IMR-90 (cell line): ENCODE measurements at regions not wholly inside any gene's neighbourhood (a gene's known extent, or its start where the extent isn't known, plus 50 kb on each side); places are given as distances from the start of the nearest gene placed in this dataset.

Experiments
- ATAC-seq: fragments of 200-7000 bp; cut with Tn5 transposase; 2 replicates; pipeline ENCODE4 v1.9.1; 2020; ENCODE audit warnings: low read depth, mild to moderate bottlenecking, moderate library complexity
- BruUV-seq: library from RNA; stranded (reverse); fragments of 400-500 nt; replicated peaks from 2 replicates; lab custom pipeline; 2021; lab: Mats Ljungman, UMichigan
- CTCF ChIA-PET: fragments of 300-600 bp; formaldehyde crosslinking; extraction: SDS; loops from one replicate; lab custom pipeline; 2021; ENCODE audit warnings: antibody characterized with exemption; lab: Yijun Ruan, JAX
- POLR2A ChIA-PET: fragments of 300-600 bp; sonication (Branson Sonifier 250); formaldehyde crosslinking; loops from one replicate; lab custom pipeline; 2022; ENCODE audit warnings: antibody characterized with exemption; ENCODE audit not compliant: unreplicated experiment; lab: Charles Lee
- DNase-seq: peaks from one replicate; pipeline ENCODE4 v3.0.0; 2013
- H2AFZ ChIP-seq: replicated peaks from 2 replicates; pipeline ENCODE3; 2013; ENCODE audit warnings: low read length, mild to moderate bottlenecking; ENCODE audit not compliant: poor library complexity
- H2AK5ac ChIP-seq: 2 replicates; pipeline ENCODE4 v1.6.1; 2013; ENCODE audit warnings: low read depth, low read length, inconsistent platforms
- H2AK9ac ChIP-seq: replicated peaks from 2 replicates; pipeline ENCODE3; 2013; ENCODE audit warnings: mild to moderate bottlenecking, low read depth, low read length, moderate library complexity; ENCODE audit not compliant: poor library complexity
- H2BK120ac ChIP-seq: 2 replicates; pipeline ENCODE4 v1.6.1; 2013; ENCODE audit warnings: low read depth, low read length, inconsistent platforms
- H2BK15ac ChIP-seq: 3 replicates; pipeline ENCODE4 v1.6.1; 2013; ENCODE audit warnings: low read depth, low read length, inconsistent platforms
- H2BK20ac ChIP-seq: 2 replicates; pipeline ENCODE4 v1.6.1; 2013; ENCODE audit warnings: low read depth, mild to moderate bottlenecking, inconsistent platforms, low read length, moderate library complexity
- H2BK5ac ChIP-seq: 2 replicates; pipeline ENCODE4 v1.6.1; 2013; ENCODE audit warnings: mild to moderate bottlenecking, low read depth, low read length, inconsistent platforms; ENCODE audit not compliant: poor library complexity, severe bottlenecking
- H3K14ac ChIP-seq: replicated peaks from 2 replicates; pipeline ENCODE4 v1.6.1; 2013; ENCODE audit warnings: low read depth, low read length, inconsistent platforms
- H3K18ac ChIP-seq: 2 replicates; pipeline ENCODE4 v1.6.1; 2013; ENCODE audit warnings: low read depth, low read length, control low read depth
- H3K23ac ChIP-seq: 2 replicates; pipeline ENCODE4 v1.6.1; 2013; ENCODE audit warnings: low read depth, low read length, inconsistent platforms
- H3K27ac ChIP-seq: 2 replicates; pipeline ENCODE4 v1.5.1; 2013; ENCODE audit warnings: mild to moderate bottlenecking, control low read depth, low read length; ENCODE audit not compliant: insufficient read depth
- H3K27me3 ChIP-seq: 2 replicates; pipeline ENCODE4 v1.6.1; 2013; ENCODE audit warnings: low read length; ENCODE audit not compliant: control insufficient read depth, insufficient read depth
- H3K36me3 ChIP-seq: 2 replicates; pipeline ENCODE4 v1.6.1; 2013; ENCODE audit warnings: low read length, mixed read lengths; ENCODE audit not compliant: control insufficient read depth, insufficient read depth
- H3K4ac ChIP-seq: 2 replicates; pipeline ENCODE4 v1.6.1; 2013; ENCODE audit warnings: low read depth, low read length, inconsistent platforms
- H3K4me1 ChIP-seq: 2 replicates; pipeline ENCODE4 v1.6.1; 2013; ENCODE audit warnings: low read length, mixed read lengths; ENCODE audit not compliant: control insufficient read depth, insufficient read depth
- H3K4me2 ChIP-seq: 2 replicates; pipeline ENCODE4 v1.6.1; 2013; ENCODE audit warnings: low read depth, mild to moderate bottlenecking, control low read depth, low read length, moderate library complexity
- H3K4me3 ChIP-seq: 2 replicates; pipeline ENCODE4 v1.5.1; 2013; ENCODE audit warnings: low read depth, mild to moderate bottlenecking, control low read depth, low read length, moderate library complexity; ENCODE audit not compliant: insufficient read depth
- H3K56ac ChIP-seq: 2 replicates; pipeline ENCODE4 v1.6.1; 2013; ENCODE audit warnings: low read length, inconsistent platforms; ENCODE audit not compliant: insufficient read depth; ENCODE audit errors: extremely low read depth
- H3K79me1 ChIP-seq, 2 experiments: 2 replicates each; pipeline ENCODE4 v1.6.1; 2013; ENCODE audit warnings: low read length in 2 of 2, inconsistent platforms in 1 of 2, low read depth in 1 of 2
- H3K9ac ChIP-seq: 2 replicates; pipeline ENCODE4 v1.6.1; 2013; ENCODE audit warnings: low read depth, low read length, control low read depth
- H3K9me1 ChIP-seq: 2 replicates; pipeline ENCODE4 v1.6.1; 2013; ENCODE audit warnings: low read length, inconsistent platforms; ENCODE audit not compliant: insufficient read depth
- H3K9me3 ChIP-seq: 2 replicates; pipeline ENCODE4 v1.6.1; 2013; ENCODE audit warnings: low read length; ENCODE audit not compliant: control insufficient read depth, insufficient read depth
- H4K20me1 ChIP-seq: 2 replicates; pipeline ENCODE4 v1.6.1; 2013; ENCODE audit warnings: low read length, inconsistent platforms; ENCODE audit not compliant: insufficient read depth
- H4K5ac ChIP-seq: 2 replicates; pipeline ENCODE4 v1.6.1; 2013; ENCODE audit warnings: mild to moderate bottlenecking, low read depth, low read length, control low read depth
- H4K8ac ChIP-seq, 2 experiments: 2 replicates each; pipeline ENCODE4 v1.6.1; 2013; ENCODE audit warnings: low read depth in 2 of 2, low read length in 2 of 2, control low read depth in 1 of 2, inconsistent platforms in 1 of 2
- H4K91ac ChIP-seq: 2 replicates; pipeline ENCODE4 v1.6.1; 2013; ENCODE audit warnings: low read depth, low read length, inconsistent platforms; ENCODE audit not compliant: insufficient read depth
- BHLHE40 ChIP-seq: fragments of 150-350 bp; IDR thresholded peaks from 2 replicates; pipeline ENCODE4 v1.6.1; 2016; ENCODE audit warnings: mild to moderate bottlenecking, low read depth, low read length
- CEBPB ChIP-seq: IDR thresholded peaks from 2 replicates; pipeline ENCODE4 v1.6.1; 2012; ENCODE audit warnings: low read depth, low read length, improper control_type of control experiment
- CHD1 ChIP-seq: IDR thresholded peaks from 2 replicates; pipeline ENCODE4 v1.6.1; 2012; ENCODE audit warnings: low read depth, low read length, improper control_type of control experiment
- CTCF ChIP-seq: conservative IDR thresholded peaks from 2 replicates; pipeline ENCODE4 v1.5.1; 2012; ENCODE audit warnings: mild to moderate bottlenecking, low read depth, low read length, improper control_type of control experiment
- ELK1 ChIP-seq: fragments of 150-350 bp; IDR thresholded peaks from 2 replicates; pipeline ENCODE4 v1.6.1; 2016; ENCODE audit warnings: low read depth, mild to moderate bottlenecking, low read length, moderate library complexity, borderline replicate concordance
- FOS ChIP-seq: fragments of 150-350 bp; IDR thresholded peaks from 2 replicates; pipeline ENCODE4 v1.6.1; 2016; ENCODE audit warnings: low read depth, low read length
- MAFK ChIP-seq: IDR thresholded peaks from 2 replicates; pipeline ENCODE4 v1.6.1; 2012; ENCODE audit warnings: low read depth, low read length, improper control_type of control experiment
- MAZ ChIP-seq: IDR thresholded peaks from 2 replicates; pipeline ENCODE4 v1.6.1; 2012; ENCODE audit warnings: low read depth, mild to moderate bottlenecking, low read length, improper control_type of control experiment, moderate library complexity, borderline replicate concordance
- MXI1 ChIP-seq: IDR thresholded peaks from 2 replicates; pipeline ENCODE4 v1.6.1; 2012; ENCODE audit warnings: low read depth, mild to moderate bottlenecking, low read length, moderate library complexity, borderline replicate concordance
- NFE2L2 ChIP-seq: fragments of 150-350 bp; IDR thresholded peaks from 2 replicates; pipeline ENCODE4 v1.6.1; 2016; ENCODE audit warnings: low read depth, mild to moderate bottlenecking, low read length
- POLR2A ChIP-seq: IDR thresholded peaks from 2 replicates; pipeline ENCODE4 v1.6.1; 2012; ENCODE audit warnings: mild to moderate bottlenecking, low read depth, low read length
- RAD21 ChIP-seq: IDR thresholded peaks from 2 replicates; pipeline ENCODE4 v1.6.1; 2012; ENCODE audit warnings: low read length, improper control_type of control experiment
- RCOR1 ChIP-seq: IDR thresholded peaks from 2 replicates; pipeline ENCODE4 v1.6.1; 2012; ENCODE audit warnings: mild to moderate bottlenecking, low read length, improper control_type of control experiment; ENCODE audit not compliant: insufficient replicate concordance
- RFX5 ChIP-seq: IDR thresholded peaks from 2 replicates; pipeline ENCODE4 v1.8.0; 2012; ENCODE audit warnings: low read depth, mild to moderate bottlenecking, low read length, moderate library complexity
- SMC3 ChIP-seq: fragments of 150-350 bp; IDR thresholded peaks from 2 replicates; pipeline ENCODE4 v1.6.1; 2016; ENCODE audit warnings: low read depth, mild to moderate bottlenecking, antibody characterized with exemption, low read length, moderate library complexity
- USF2 ChIP-seq: fragments of 150-350 bp; IDR thresholded peaks from 2 replicates; pipeline ENCODE4 v1.6.1; 2017; ENCODE audit warnings: mild to moderate bottlenecking, antibody characterized with exemption, low read length, low read depth
- WGBS, 2 experiments: methylation state at CpG; one replicate each; pipeline versions ENCODE4 v1.1.5 to v1.1.7; 2013; ENCODE audit warnings: missing lambda C conversion rate in 2 of 2; ENCODE audit not compliant: insufficient read length in 1 of 2; ENCODE audit errors: extremely low coverage in 2 of 2; 5-methylcytosine and 5-hydroxymethylcytosine counted together
- dilution Hi-C: fragments of 300-500 bp; cut with HindIII; formaldehyde crosslinking; loops from one replicate; pipeline ENCODE4 v1.14.3; 2018; ENCODE audit warnings: low sequenced_read_pairs; ENCODE audit not compliant: unreplicated experiment
- in situ Hi-C: fragments of 300-500 bp; cut with MboI; formaldehyde crosslinking; loops from 3 replicates; pipeline ENCODE4 v1.14.3; 2019; ENCODE audit warnings: low sequenced_read_pairs, inconsistent platforms, mixed read lengths
- intact Hi-C: fragments of 100-400 bp; cut with micrococcal nuclease; formaldehyde crosslinking; loops from 2 replicates; pipeline ENCODE4 v1.10.0; 2022

- Histone ChIP-seq H3K18ac (no peak overlapping the region), H3K4me3 (no peak overlapping the region), H3K9me1 (no peaks in the 10 kb centered on the region), H2AFZ (no peak overlapping the region), H3K4me1 (no peaks in the 10 kb centered on the region), H3K56ac (no peak overlapping the region), H3K9ac (no peak overlapping the region), H3K9me3 (no peaks in the 10 kb centered on the region), H4K91ac (no peak overlapping the region), H4K8ac (no peak overlapping the region), H2AK9ac (no peak overlapping the region), H2BK15ac (no peak overlapping the region), H2BK5ac (no peak overlapping the region), H3K79me1 (no peaks in the 10 kb centered on the region), H2AK5ac (no peak overlapping the region), H4K5ac (no peak overlapping the region), H3K36me3 (no peaks in the 10 kb centered on the region), H3K27me3 (no peaks in the 10 kb centered on the region), H3K27ac (no peak overlapping the region), H3K14ac (no peak overlapping the region), H3K4ac (no peak overlapping the region), H4K20me1 (no peaks in the 10 kb centered on the region), H3K23ac (no peak overlapping the region), H2BK120ac (no peak overlapping the region), H2BK20ac (no peak overlapping the region), H3K4me2 (no peak overlapping the region)
- DNase-seq (no peak), ATAC-seq (no peak)
- WGBS, 2 experiments: no CpG with 5 or more reads among the region's 2 CpGs
- CTCF ChIA-PET: interaction anchor here (1.9 kb wide), 1 partner anchor 18 kb away, joined by 10 read pairs; no protein-coding TSS in a partner anchor
- no TSS peak for BruUV-seq
- no peak for TF ChIP-seq MAZ
- no peak for TF ChIP-seq FOS
- no peak for TF ChIP-seq CHD1
- TF ChIP-seq RAD21: no peak
- TF ChIP-seq NFE2L2: no peak
- TF ChIP-seq MAFK: no peak
- TF ChIP-seq RCOR1: no peak
- TF ChIP-seq POLR2A: no peak
- TF ChIP-seq BHLHE40: no peak
- TF ChIP-seq MXI1: no peak
- no peak for TF ChIP-seq ELK1
- TF ChIP-seq RFX5: no peak
- no peak for TF ChIP-seq SMC3
- TF ChIP-seq CTCF: no peak
- TF ChIP-seq USF2: no peak
- no peak for TF ChIP-seq CEBPB
- in situ Hi-C loops: no loop called here
- dilution Hi-C loops: no loop called here
- POLR2A ChIA-PET: no interaction called here
- intact Hi-C loops: no loop called here
These were observed 68.9 kb downstream of the MTERF1 start for GRCh38 chr7:91811641-91812040.
